IPS DF 19.7 (cell line): ENCODE measurements at regions not wholly inside any gene's neighbourhood (a gene's known extent, or its start where the extent isn't known, plus 50 kb on each side); places are given as distances from the start of the nearest gene placed in this dataset.
"Not testable (repeated sequence)": the region's sequence is repeated elsewhere in the genome, so short reads cannot be mapped to it uniquely, and the experiment has no call there.

ENCODE experiments used
- DNase-seq: peaks from one replicate; pipeline ENCODE4 v3.0.0-alpha.2; 2013; ENCODE audit warnings: low read depth, low spot score

DNA sequence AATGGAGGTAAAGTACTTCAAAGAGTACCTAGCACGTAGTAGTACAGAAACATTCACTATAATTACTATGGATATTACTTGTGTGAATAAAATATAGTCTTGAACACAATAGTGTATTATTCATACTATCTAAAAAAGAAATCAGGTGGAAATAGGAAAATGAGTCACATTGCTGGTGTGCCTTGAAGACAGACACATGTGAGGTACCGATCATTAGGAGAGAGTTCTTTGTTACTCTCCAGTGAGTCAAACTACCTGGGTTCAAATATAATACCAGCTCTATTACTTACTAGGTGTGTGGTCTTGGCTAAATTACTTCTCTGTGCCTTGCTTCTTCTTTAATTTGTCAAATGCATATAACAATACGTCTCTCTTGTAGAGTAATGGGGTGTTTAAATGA is 50.8 kb upstream of the BEND6 start:
- no peak for DNase-seq

DNA sequence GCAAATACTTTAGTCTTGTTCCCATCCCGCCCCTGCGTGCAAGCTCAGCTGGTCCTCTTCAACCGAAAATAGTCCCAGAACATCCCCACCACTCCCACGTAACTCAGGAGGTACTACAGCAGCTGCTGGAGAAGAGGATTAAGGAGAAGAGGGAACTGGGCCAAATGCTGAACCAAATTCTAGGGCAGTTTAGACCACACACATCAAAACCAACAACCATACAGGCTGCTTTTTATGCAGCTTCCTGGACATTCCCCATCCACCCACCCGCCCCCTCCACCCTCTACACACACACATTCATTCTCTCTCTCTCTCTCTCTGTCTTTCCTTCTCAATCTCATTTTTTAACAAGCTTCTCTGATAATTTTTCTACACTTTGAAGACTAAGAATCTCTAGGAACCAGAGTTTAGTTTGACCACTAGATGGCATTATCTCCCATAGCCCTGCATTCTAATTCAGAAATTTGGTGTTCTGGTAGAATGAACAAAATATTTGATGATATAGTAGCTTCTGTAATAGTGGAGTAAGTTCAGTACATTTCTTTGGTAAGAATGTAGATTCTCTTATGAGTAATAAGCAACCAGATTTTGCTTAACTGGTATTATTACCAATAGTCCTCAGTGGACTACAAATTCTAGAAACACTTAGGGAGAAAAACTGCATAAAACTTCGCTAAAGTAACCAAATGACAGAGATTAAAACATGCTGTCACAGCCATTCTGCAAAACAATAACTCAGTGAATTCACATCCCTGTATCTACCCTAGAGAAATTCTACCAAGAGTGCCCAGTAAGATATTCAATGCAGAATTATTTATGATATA is 52.1 kb upstream of the BEND6 start:
- no peak for DNase-seq

DNA sequence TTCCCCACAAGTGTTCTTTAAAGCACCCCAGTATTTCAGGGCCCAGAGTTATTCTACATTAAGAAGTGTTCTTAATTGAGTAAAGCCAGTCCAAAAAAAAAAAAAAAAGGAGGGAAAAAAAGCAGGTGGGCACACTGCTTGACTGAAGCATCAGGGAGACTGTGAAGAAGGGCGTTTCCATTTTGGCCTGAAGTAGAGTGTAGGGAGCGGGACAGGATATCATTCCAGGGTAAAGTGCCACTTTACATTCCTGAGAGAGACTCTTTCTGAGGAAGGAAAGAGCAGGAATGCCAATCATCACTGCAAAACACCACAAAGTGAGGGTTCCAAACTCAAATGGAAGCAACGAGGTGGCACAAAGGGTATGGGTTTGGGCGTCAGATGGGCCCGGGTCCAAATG is 54.1 kb upstream of the BEND6 start:
- no peak for DNase-seq

DNA sequence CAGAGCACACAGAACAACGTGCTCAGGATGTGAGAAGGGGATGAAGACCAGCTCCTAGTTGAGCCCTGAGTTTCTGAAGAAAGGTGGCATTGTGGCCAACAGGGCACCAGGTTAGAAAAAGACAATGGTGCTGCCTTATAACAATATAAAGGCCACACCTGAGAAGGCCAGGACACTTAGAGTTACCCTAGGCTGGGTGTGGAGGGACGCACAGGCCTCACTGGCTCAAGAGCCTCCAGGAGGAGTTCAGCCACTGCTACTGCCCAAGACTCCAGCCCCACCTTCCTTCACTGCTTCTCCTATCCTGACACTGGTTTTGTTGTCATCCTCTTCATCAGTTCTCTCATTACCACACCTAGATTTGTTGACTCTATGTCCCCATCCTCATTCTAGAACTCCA is 55.2 kb upstream of the BEND6 start:
- no peak for DNase-seq

DNA sequence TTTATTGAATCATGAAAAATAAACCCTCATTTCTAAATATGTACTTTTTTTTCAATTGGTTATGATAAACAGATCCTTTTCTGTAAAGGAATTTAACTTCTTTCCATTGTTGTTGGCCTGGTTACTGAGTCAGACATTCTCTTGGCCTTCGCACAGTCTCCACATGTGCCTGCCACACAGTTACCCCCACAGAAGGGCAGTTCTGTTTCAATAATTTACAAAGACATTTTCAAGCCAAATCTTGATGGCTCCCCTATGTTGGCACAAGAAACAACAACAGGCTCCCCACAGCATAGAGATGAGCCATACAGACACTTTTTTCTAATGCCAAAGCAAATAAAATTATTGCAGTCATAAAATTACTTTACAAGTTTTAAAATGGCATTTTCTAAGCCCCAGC is 55.6 kb upstream of the BEND6 start:
- no peak for DNase-seq

DNA sequence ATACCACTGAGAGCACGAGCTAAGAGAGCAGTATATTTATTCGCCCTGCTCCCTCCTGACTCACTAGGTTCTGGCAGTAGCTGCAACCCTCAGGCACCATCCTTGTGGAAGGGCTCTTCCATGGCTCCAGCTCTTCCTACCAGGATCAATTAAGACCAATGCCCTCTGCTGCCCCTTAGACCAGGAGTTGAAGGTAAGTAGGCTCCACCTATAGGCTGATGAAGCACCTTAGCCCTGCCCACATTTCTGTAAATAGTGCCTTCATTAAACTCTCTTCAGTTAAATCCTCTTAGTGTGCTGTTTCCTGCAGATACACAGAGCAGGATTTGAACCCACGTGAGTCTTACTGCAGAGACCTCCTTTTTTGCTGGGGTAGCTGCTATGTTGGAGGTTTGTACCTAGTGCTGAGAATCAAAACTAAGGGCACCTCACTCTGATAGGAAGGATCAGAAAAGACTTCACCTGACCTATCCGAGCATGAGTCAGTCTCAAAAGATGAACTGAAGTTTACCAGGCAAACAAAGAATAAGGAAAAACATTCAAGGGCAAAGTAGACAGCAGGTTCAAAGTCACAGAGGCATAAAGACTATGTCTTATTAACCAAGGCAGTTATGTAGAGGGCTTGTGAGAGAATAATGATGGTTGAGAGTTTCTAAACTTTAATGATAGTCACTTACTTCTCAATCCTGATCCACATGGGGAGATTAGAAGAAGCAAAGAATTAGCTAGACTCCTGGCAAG is 56.9 kb upstream of the BEND6 start:
- no peak for DNase-seq

DNA sequence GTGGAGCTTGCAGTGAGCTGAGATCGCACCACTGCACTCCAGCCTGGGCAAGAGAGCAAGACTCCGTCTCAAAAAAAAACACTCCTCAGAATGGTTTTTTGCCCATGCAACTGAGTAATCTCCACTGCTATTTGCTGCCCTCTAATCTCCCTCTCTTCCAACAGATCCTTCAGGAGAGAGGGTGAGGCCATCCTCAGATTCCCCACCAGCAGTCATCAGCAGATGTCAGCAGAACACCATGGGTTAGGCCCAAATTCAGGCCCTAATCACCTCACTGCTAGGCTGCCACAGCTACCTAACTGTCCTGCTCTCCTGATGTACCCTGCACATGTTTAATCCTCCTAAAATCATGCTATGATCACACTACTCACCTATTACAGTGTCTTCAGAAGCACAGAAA is 63.2 kb upstream of the BEND6 start:
- no peak for DNase-seq

DNA sequence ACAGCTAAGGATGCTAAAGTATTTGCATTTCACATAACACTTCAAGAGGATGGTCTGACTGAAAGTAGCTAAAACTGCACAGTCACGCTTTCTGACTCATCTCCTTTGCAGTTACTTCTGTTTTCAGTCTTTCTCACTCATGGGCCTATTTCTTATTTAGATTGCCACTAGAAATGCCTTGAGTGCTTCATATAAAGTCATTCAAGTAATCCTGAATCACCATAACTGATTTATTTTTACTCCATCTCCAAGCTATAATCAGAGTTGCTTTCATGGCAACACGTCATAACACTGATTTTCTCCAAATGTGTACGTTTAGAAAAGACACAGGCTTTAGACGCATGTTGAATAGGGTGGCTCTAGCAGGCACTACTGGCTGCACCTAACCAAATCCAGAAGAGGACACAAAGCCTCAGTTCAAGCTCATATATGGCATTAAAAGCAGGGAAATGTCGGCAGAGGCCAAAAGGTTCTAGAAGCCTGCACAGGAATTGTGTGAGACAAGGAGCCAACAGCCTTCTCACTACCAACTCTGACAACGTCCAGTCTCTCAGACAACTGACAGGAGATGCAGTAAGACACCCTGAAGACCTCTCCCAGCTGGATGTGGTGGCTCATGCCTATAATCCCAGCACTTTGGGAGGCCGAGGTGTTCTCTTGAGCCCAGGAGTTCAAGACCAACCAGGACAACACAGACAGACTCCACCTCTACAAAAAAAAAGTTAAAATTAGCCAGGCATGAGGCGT is 64.1 kb upstream of the BEND6 start:
- no peak for DNase-seq

DNA sequence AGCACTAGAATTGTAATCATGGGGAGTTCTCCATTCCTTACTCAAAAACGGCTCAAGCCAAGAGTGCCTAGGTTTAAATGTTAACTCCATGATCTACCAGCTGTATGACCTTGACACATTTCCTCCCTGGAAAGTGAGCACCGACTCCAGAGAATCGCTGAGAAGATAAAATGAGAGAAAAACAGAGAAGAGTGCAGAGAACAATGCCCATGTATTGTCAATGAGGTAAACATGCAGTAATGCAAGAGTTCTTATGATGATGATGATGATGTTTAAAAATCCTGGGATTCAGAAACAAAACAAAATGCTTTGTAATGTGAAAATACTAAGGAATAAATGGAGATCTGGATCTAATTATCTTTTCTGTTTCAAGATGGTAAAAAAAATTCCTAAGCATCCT is 64.8 kb upstream of the BEND6 start:
- DNase-seq = no peak

DNA sequence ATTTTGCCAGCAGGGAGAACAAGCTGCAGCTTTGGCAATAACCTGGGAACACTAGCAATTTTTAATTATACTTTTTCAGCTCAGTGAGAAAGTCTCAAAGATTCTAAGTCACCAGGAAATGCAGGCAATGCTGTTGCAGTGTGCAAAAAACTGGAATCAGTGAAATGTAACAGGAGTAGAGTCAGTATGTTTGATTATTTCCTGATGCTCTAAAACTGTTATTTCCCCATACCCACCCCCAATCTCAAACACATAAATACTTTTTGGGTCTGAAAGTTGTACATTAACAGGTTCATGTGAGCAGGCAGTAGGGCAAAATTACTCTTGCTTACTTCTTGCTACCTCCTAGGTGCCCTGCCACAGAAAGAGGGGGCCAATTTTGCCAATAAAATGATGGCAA is 65.4 kb upstream of the BEND6 start:
- DNase-seq = no peak

DNA sequence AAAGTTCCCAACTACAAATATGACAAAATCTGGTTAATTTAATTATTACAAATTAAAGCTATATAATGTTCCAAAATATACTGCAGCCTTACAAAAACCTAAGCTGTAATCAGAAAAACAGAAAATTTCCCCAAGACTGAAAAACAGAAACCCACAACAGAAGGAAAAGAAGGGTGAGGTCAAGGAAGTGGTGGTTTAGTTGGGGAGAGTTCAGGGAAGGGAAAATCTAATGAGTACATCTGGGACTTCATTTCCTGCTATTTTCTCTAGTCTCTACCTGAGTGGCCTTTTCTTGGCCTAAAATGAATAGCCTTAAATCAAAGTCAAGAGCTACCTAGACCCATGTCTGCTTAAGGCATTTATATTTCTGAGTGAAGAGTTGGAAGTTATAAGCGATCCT is 66.2 kb upstream of the BEND6 start:
- no peak for DNase-seq

DNA sequence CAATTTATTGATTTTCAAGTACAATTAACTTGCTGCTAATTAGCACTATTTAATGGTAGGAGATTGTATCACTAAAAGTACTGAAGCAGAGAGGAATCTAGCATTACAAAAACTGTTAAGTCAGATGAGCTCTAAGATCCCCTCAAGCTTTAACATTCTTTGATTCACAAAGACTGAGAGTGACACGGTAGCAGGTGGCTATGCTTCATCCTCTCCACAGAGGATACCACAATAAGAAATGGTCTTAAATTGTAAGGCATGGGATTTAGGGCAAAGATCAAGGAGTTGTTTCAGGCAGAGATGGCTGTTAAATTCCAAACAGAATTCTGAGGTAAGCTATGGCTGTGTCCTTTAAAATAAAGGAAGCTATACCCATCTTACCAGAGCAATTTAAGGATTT is 67.8 kb upstream of the BEND6 start:
- DNase-seq = no peak

DNA sequence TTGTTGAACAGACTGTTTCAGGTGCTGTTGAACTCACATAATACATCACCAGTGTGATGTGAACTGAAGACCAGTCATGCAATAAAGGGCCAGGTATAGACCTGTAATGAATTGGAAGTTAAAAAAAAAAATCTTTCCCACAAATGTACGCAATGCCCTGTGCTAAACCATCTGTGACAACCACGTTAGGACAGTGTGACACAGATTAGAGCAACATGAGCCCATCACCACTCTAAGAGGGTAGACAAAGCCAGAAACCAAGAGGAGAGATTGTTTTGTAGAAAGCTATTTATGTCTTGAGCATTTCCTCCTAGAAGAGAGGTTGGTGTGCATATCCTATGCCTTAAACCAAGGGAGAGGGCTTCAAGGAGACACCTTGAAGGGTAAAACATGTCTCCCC is 77.0 kb upstream of the BEND6 start:
- no peak for DNase-seq

DNA sequence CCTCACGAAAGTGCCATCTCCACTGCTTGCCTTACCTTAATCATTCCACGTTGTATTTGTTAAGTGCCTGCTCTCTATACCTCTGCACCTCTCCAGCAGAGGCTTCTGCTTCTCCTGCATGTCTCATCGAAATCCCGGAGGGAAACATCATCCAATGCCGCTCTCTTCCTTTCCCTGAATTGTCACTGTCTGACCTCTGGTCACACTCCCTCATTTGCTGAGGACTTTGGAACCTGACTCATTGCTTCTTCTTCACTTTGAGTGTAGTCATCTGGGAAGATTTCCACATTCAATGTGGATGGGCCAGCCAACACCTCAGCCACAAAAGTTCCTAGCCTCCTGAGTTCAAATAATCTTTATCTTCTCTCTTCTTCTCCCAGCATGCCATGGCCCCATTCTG is 78.9 kb upstream of the BEND6 start:
- DNase-seq = no peak

DNA sequence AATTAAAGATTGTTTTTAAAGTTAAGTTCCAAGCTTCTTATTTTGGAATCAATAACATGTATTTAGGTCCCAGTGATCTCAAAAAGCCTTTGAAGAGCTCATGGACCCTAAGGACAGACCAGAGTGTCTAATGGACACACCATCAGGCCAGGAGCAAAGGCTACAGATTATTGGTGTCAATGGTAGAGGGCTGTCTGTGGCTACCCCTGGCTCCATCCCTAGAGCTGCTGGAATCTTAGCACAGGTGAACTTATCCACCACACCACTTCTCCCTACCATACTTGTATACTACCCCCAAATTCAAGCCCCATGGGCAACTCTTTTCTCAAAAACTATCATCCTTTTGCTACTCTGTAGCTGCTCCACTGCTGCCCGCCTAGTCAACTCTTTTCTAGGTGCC is 79.4 kb upstream of the BEND6 start:
- no peak for DNase-seq

DNA sequence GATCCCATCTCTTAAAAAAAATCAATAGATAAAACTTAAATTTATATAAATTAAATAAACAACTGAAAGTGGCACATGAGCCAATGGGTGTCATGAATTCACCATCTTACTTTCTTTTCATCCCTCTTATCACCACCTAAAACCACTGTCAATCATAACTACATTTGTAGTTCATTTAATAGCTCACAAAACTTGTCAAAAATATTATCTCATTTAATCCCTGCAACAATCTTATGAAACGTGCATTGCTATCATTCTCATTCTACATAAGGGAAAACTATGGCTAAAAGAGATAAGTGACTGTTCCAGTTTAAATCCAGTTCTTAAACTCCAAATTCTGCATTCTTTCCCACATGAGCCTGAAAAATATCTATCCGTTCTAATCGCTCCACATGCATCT is 80.6 kb upstream of the BEND6 start:
- no peak for DNase-seq

DNA sequence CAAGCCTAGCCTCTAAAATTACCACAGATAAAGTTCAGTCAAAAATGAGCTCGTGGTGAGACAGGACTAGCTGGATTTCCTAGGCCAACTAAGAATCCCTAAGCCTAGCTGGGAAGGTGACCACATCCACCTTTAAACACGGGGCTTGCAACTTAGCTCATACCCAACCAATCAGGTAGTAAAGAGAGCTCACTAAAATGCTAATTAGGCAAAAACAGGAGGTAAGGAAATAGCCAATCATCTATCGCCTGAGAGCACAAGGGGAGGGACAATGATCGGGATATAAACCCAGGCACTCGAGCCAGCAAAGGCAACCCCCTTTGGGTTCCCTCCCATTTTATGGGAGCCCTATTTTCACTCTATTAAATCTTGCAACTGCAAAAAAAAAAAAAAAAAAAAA is 84.9 kb upstream of the BEND6 start:
- DNase-seq = not testable (repeated sequence)

DNA sequence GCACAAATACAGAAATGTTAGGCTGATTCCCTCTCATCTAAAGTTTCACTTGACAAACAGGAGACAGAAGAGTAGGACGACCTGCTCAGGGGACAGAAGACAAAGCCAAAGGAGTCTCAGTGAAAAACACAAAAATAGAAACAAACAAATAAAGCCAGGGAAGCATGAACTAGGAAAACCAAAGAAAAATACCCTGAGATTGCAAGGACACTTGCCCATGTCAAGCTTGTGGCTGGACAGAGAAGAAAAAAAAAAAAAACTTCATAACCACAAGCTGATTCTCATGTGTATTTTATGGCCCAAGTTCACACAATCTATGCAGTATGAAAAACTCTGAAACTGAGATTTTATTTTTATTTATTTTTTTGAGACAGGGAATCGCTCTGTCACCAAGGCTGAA is 85.6 kb upstream of the BEND6 start:
- no peak for DNase-seq

DNA sequence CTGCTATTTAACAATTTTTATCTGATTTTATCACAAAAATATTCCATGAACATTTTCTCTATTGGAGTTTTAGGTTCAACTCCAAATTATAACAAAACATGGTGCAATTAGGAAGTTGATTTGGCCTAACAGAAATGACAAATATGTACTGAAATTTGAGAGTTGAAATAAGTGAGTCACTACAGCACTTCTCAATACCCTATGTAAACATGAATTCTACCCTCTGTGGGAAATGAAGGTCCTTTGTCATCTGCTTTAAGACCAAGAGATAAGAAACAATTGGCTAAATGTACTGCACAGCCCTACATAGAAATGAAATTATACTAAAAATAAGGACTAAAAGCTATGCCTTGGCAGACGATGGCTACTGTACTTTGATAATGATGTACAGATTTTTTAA is 86.2 kb upstream of the BEND6 start:
- no peak for DNase-seq

DNA sequence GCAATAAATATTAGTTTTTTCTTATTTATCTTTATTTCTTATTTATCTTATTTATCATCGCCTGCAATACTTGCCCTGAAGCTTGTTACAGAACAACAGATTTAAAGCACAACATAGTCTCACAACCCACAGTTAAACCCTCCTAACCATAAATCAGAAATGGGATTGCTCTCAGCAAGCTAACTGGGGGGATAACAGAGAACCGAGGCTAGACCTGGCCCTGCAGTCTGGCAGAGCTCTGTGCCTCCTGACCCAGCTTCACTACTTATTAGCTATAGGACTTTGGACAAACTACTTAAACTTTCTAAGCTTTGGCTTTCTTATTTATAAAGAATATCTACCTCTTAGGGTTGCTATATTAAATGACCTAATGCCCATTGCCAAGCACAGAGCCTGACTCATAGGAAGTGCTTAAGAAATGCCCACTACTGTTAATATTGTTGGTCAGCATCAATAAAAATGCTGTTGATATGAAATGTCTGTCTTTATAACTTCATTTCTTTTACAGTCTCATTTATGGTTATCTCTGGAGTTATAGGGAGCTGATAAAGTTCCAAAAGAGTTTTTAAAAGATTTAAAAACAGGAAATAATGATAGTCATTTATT is 87.9 kb upstream of the BEND6 start:
- no peak for DNase-seq

DNA sequence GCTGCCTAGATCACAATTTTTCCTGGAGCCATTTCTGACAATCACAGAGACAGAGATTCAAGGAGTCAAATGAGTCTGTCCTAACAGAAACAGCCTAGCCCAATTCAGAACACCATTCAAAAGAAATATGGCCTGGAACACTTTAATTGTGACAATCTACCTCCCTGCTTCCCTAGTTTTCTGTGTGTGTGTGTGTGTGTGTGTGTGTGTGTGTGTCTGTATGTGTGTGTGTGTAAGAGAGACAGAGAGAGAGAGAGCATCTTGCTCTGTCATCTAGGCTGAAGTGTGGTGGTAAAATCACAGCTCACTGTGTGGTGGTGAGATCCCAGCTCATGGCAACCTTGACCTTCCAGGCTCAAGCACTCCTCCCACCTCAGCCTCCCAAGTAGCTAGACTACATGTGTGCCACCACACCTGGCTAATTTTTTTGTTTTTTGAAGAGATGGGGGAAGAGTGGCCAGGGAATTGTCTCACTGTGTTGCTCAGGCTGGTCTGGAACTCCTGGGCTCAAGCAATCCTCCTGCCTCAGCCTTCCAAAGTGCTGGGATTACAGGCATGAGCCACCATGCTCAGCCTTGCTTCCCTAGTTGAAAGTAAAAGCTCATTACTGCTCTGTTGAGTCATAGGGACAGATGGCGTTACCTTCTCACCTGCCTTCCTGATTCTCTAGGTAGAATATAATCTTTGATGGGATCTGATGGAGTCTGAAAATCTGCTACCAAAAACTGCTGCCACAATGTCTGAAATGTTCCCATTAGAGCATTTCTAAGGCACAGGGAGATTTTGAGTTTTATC is 89.6 kb upstream of the BEND6 start:
- DNase-seq = no peak
